ENCODE measurements at regions not wholly inside any gene's neighbourhood (a gene's known extent, or its start where the extent isn't known, plus 50 kb on each side); places are given as distances from the start of the nearest gene placed in this dataset.
A peak's percentile ranks its signal among the peaks of the same experiment; 100 is the strongest.

DNA sequence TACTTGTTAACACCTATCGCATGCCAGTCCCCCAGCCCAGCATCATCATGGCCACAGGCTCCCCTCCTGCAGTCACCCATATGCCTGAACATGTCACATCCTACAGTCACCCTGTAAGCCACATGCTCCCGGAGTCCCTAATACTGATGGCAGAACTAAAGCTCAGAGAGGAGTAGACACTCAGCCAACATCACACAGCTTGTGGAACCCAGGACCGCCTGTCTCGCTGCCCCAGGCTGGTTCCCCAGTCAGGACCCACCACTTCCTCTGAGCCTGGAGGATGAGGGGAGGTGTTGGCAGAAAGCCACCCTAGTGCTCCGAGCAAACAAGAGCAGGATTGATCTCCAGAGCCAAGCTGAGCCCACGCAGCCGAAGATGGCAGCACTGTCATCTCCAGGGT is 85.0 kb upstream of the MYL10 start:
- Histone ChIP-seq H3K9me3 (ENCODE audit: control insufficient read depth in 4 of 4, low read length in 3 of 4) (no peaks in the 10 kb centered on the region), H3K9ac (ENCODE audit: low read depth in 1 of 2, low read length in 2 of 2) (no peak overlapping the region), H3K27ac (ENCODE audit: low read depth in 1 of 2, low read length in 2 of 2) (no peak overlapping the region), H3K27me3 (ENCODE audit: control insufficient read depth in 4 of 4, insufficient read depth in 4 of 4, low read length in 3 of 4) (no peaks in the 10 kb centered on the region), H3K4me3 (ENCODE audit: low read depth in 1 of 3, low read length in 3 of 3) (no peak overlapping the region), H3K4me1 (ENCODE audit: control insufficient read depth in 4 of 4, insufficient read depth in 4 of 4, low read length in 3 of 4) (peaks cover 0 to 8% (median under 1%) of the 10 kb centered on the region in 4 donors), H3K36me3 (ENCODE audit: control insufficient read depth in 4 of 4, insufficient read depth in 3 of 4, low read depth in 1 of 4, low read length in 3 of 4) (no peaks in the 10 kb centered on the region)
- no peak for DNase-seq (ENCODE audit: low spot score)
- no peak for TF ChIP-seq GABPA (IDR thresholded peaks at IDR 0.05 in 1 of 2, conservative IDR thresholded peaks at IDR 0.05 in 1 of 2)
- 90% methylated on average over 7 of the region's 7 CpGs for WGBS

DNA sequence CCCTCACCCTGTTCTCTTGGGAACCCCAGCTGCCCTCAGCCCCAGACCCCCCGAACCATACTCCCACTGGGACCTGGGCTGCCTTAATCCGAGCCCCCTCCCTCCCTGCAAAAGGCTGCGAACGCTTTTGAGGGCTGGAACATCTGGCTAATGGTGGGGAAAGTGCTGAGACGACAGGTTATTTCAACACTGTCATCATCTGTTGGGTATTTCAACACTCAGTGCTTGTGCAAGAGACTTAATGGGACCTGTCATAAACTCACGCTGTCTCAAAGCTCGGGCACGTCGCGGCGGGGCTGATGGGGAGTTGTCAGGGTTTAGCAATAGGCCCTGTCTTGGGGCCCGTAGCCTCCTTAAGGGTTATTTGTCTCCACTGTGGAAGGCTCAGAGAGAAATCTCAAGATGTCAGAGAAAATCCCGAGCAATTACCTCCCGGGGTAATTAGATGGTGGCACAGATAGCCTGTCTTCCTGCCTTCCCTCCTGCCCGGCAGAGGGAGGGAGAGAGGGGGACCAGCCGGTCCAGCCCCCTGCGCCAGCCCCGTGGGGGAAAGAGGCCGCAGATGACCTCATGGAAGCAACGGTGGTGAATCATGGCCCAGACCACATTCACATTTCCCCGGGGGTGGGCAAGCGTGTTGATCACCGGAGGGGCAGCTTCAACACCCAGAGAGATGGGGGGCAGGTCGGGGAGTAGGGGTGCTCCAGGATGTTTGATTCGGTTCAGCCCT is 88.7 kb upstream of the MYL10 start:
- Histone ChIP-seq H3K9me3 (ENCODE audit: control insufficient read depth in 4 of 4, low read length in 3 of 4) (no peaks in the 10 kb centered on the region), H3K9ac (ENCODE audit: low read depth in 1 of 2, low read length in 2 of 2) (no peak overlapping the region), H3K36me3 (ENCODE audit: control insufficient read depth in 4 of 4, insufficient read depth in 3 of 4, low read depth in 1 of 4, low read length in 3 of 4) (no peaks in the 10 kb centered on the region), H3K27ac (ENCODE audit: low read depth in 1 of 2, low read length in 2 of 2) (no peak overlapping the region), H3K4me3 (ENCODE audit: low read depth in 1 of 3, low read length in 3 of 3) (no peak overlapping the region), H3K27me3 (ENCODE audit: control insufficient read depth in 4 of 4, insufficient read depth in 4 of 4, low read length in 3 of 4) (no peaks in the 10 kb centered on the region), H3K4me1 (ENCODE audit: control insufficient read depth in 4 of 4, insufficient read depth in 4 of 4, low read length in 3 of 4) (peaks cover 0 to 8% (median under 1%) of the 10 kb centered on the region in 4 donors)
- 40% methylated on average over 25 of the region's 25 CpGs for WGBS
- DNase-seq (ENCODE audit: low spot score), result no peak
- TF ChIP-seq, protein P1, sequence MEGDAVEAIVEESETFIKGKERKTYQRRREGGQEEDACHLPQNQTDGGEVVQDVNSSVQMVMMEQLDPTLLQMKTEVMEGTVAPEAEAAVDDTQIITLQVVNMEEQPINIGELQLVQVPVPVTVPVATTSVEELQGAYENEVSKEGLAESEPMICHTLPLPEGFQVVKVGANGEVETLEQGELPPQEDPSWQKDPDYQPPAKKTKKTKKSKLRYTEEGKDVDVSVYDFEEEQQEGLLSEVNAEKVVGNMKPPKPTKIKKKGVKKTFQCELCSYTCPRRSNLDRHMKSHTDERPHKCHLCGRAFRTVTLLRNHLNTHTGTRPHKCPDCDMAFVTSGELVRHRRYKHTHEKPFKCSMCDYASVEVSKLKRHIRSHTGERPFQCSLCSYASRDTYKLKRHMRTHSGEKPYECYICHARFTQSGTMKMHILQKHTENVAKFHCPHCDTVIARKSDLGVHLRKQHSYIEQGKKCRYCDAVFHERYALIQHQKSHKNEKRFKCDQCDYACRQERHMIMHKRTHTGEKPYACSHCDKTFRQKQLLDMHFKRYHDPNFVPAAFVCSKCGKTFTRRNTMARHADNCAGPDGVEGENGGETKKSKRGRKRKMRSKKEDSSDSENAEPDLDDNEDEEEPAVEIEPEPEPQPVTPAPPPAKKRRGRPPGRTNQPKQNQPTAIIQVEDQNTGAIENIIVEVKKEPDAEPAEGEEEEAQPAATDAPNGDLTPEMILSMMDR (IDR thresholded peaks at IDR 0.05; ENCODE audit: low read depth, low read length, missing input control), result no peak
- TF ChIP-seq RXRA (IDR thresholded peaks at IDR 0.05) (peak in 1 of 2 donors; percentile 38), HNF4A (conservative IDR thresholded peaks at IDR 0.05) (peak in 1 of 2 donors; percentile 5), YY1 (IDR thresholded peaks at IDR 0.05) (peak; percentile 88)

DNA sequence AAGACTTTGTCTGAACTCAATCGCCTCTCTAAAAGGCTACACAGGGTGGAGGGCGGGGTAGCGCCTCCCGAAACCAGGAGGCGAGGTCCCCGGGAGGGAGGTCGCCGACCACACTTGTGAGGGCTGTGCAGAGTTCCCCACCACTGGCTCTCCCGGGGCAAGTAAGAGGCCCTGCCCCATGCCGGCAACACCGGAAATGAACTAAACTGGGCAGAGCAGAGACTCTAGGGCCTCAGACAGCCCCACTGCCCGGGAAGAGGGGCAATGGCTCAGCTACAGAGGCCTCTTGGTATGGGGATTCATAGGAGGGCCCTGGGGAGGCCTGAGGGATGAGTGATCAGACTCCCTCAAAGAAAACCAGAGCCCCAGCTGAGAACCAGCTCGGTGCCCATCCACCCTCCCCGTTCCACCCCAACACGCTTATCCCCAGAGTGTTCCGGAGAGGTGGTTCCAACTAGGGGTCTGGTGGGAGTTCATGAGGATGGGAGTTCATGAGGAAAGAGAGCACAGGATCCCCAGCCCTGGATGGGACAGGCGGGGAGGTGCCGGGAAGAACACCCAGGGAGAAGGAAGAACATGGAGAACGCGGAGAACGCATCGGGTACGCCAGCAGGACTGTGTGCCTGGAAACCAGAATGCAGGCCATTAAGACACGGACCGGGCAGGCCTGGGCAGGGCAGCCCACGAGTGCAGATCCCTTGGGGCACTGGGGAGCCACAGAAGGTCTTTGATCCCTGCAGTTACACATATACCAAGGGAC is 89.4 kb upstream of the MYL10 start:
- Histone ChIP-seq H3K9ac (ENCODE audit: low read depth in 1 of 2, low read length in 2 of 2) (no peak overlapping the region), H3K9me3 (ENCODE audit: control insufficient read depth in 4 of 4, low read length in 3 of 4) (no peaks in the 10 kb centered on the region), H3K27me3 (ENCODE audit: control insufficient read depth in 4 of 4, insufficient read depth in 4 of 4, low read length in 3 of 4) (no peaks in the 10 kb centered on the region), H3K36me3 (ENCODE audit: control insufficient read depth in 4 of 4, insufficient read depth in 3 of 4, low read depth in 1 of 4, low read length in 3 of 4) (no peaks in the 10 kb centered on the region), H3K27ac (ENCODE audit: low read depth in 1 of 2, low read length in 2 of 2) (no peak overlapping the region), H3K4me1 (ENCODE audit: control insufficient read depth in 4 of 4, insufficient read depth in 4 of 4, low read length in 3 of 4) (peaks cover 0 to 8% (median under 1%) of the 10 kb centered on the region in 4 donors), H3K4me3 (ENCODE audit: low read depth in 1 of 3, low read length in 3 of 3) (no peak overlapping the region)
- DNase-seq (ENCODE audit: low spot score), result no peak
- WGBS, result 89% methylated on average over 26 of the region's 26 CpGs
- TF ChIP-seq FOXA2 (IDR thresholded peaks at IDR 0.05), result no peak
- TF ChIP-seq YY1 (IDR thresholded peaks at IDR 0.05), result no peak
- TF ChIP-seq SP1 (IDR thresholded peaks at IDR 0.05), result no peak
- no peak for TF ChIP-seq NR2F2 (IDR thresholded peaks at IDR 0.05)
- TF ChIP-seq, protein P1 (IDR thresholded peaks at IDR 0.05; ENCODE audit: low read depth, low read length, missing input control), result no peak
- TF ChIP-seq GABPA (IDR thresholded peaks at IDR 0.05 in 1 of 2, conservative IDR thresholded peaks at IDR 0.05 in 1 of 2), result no peak
- no peak for TF ChIP-seq HNF4G (IDR thresholded peaks at IDR 0.05)
- no peak for TF ChIP-seq RXRA (IDR thresholded peaks at IDR 0.05)
- TF ChIP-seq, protein P2, sequence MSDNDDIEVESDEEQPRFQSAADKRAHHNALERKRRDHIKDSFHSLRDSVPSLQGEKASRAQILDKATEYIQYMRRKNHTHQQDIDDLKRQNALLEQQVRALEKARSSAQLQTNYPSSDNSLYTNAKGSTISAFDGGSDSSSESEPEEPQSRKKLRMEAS (IDR thresholded peaks at IDR 0.05), result no peak
- TF ChIP-seq TAF1 (conservative IDR thresholded peaks at IDR 0.05), result no peak
- TF ChIP-seq, protein P3, sequence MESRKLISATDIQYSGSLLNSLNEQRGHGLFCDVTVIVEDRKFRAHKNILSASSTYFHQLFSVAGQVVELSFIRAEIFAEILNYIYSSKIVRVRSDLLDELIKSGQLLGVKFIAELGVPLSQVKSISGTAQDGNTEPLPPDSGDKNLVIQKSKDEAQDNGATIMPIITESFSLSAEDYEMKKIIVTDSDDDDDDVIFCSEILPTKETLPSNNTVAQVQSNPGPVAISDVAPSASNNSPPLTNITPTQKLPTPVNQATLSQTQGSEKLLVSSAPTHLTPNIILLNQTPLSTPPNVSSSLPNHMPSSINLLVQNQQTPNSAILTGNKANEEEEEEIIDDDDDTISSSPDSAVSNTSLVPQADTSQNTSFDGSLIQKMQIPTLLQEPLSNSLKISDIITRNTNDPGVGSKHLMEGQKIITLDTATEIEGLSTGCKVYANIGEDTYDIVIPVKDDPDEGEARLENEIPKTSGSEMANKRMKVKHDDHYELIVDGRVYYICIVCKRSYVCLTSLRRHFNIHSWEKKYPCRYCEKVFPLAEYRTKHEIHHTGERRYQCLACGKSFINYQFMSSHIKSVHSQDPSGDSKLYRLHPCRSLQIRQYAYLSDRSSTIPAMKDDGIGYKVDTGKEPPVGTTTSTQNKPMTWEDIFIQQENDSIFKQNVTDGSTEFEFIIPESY (IDR thresholded peaks at IDR 0.05), result no peak
- no peak for TF ChIP-seq HNF4A (conservative IDR thresholded peaks at IDR 0.05)
- TF ChIP-seq, protein P4, sequence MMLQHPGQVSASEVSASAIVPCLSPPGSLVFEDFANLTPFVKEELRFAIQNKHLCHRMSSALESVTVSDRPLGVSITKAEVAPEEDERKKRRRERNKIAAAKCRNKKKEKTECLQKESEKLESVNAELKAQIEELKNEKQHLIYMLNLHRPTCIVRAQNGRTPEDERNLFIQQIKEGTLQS (IDR thresholded peaks at IDR 0.05), result no peak
- TF ChIP-seq, protein P5, sequence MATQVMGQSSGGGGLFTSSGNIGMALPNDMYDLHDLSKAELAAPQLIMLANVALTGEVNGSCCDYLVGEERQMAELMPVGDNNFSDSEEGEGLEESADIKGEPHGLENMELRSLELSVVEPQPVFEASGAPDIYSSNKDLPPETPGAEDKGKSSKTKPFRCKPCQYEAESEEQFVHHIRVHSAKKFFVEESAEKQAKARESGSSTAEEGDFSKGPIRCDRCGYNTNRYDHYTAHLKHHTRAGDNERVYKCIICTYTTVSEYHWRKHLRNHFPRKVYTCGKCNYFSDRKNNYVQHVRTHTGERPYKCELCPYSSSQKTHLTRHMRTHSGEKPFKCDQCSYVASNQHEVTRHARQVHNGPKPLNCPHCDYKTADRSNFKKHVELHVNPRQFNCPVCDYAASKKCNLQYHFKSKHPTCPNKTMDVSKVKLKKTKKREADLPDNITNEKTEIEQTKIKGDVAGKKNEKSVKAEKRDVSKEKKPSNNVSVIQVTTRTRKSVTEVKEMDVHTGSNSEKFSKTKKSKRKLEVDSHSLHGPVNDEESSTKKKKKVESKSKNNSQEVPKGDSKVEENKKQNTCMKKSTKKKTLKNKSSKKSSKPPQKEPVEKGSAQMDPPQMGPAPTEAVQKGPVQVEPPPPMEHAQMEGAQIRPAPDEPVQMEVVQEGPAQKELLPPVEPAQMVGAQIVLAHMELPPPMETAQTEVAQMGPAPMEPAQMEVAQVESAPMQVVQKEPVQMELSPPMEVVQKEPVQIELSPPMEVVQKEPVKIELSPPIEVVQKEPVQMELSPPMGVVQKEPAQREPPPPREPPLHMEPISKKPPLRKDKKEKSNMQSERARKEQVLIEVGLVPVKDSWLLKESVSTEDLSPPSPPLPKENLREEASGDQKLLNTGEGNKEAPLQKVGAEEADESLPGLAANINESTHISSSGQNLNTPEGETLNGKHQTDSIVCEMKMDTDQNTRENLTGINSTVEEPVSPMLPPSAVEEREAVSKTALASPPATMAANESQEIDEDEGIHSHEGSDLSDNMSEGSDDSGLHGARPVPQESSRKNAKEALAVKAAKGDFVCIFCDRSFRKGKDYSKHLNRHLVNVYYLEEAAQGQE (IDR thresholded peaks at IDR 0.05), result no peak

Measured in liver (tissue), 8 donors.